DMS 273 (cell line): ENCODE measurements at regions not wholly inside any gene's neighbourhood (a gene's known extent, or its start where the extent isn't known, plus 50 kb on each side); places are given as distances from the start of the nearest gene placed in this dataset.
A peak's percentile ranks its signal among the peaks of the same experiment; 100 is the strongest.

Experiments
- DNase-seq: peaks from one replicate; lab custom pipeline; 2025; ENCODE audit not compliant: unreplicated experiment; lab: John Stamatoyannopoulos, UW

GRCh38 chr5:161134956-161135355, 282.9 kb upstream of the ATP10B start:
- peak; percentile 26 for DNase-seq

GRCh38 chr5:161134083-161134482, 282.1 kb upstream of the ATP10B start:
- no peak for DNase-seq

DNA sequence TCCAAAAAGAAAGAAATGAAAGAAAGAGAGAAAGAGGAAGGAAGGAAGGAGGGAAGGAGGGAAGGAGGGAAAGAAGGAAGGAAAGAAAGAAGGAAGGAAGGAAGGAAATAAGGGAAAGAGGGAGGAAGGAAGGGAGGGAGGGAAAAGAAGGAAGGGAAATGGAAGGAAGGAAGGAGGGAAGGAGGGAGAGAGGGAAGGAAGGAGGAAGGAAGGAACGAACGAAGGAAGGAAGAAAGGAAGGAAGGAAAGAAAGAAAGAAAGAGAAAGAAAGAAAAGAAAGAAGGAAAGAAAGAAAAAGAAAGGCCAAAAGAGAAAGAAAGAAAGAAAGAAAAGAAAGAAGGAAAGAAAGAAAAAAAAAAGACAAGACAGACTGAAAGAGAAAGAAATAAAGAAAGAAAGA, 263.9 kb upstream of the ATP10B start:
- DNase-seq, result no peak

DNA sequence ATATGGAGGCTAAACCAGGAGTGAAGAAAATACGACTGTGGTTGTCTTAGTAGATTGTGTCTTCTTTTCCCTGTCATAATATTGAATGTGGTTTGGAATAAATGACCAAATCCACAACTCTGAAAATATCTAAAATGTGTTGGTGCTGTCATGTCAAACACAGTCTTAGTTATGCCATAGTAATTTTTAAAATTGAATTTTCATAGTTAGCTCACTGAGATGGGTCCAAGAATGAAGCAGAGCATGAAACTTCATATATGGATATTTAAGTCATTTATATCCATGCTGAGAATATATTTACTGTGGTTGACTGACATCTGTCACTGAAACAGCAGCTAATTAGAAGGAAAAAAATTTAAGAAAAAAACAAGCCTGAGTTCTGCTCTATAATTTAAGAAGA, 260.4 kb upstream of the ATP10B start:
- no peak for DNase-seq

DNA sequence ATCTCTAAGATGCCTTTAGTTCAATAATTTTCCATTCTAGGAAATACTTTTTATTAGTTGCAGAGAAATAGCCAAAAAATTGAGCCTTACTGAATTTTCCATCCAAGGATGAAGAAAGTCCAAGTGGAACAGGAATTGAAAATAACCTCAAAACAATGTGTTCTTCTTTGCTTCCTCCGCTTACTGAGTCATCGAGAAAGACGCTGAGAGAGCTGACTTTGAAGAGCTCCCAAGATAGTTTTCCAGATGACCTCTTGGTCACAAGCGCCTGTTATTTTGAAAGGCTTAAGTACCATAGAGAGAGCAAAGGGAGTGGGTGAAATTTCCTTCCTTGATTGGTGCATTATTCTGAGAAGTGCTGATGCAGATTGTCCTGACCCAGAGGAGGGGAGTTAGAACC, 253.5 kb upstream of the ATP10B start:
- DNase-seq, result no peak

- no peak for DNase-seq
Observed at GRCh38 chr5:161098516-161098915, 246.5 kb upstream of the ATP10B start.

GRCh38 chr5:161096581-161096980, 244.6 kb upstream of the ATP10B start:
- no peak for DNase-seq

DNA sequence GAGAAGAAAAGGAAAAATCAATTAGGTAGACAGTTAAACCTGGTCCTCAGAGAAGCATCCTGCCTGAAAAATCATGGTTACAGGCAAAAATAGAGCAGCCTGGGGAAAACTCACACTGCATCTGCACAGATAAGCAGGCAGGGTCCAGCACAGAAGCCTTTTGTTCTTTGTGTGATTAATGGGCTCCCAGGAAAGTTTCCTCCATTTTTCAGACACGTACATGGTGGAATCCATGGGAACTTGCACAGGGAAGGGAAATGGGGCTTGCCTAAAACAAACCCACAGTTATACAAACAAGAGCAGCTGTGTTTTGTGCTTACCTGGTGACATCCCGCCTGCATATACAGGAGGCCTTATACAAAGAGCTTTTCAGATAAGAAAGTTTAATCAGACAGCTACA, 243.9 kb upstream of the ATP10B start:
- DNase-seq, result no peak

DNA sequence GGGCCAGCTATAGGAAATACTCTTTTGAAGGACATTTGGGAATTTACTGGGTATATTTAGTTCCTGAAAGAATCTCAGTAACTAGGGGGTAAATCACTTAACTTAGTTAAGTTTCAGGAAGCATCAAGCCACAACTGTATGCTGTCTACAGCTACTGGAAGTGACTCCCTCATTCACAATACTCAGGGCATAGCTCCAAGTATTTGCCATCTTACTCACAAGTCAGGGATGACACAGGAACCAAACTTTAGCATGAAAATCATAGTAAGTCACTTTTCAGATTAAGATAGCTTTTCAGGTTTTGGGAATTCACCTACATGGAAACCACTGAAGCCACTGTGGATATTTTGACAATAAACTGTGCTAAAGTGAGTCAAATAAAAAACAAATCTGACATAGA, 242.4 kb upstream of the ATP10B start:
- no peak for DNase-seq

GRCh38 chr5:161093100-161093499, 241.1 kb upstream of the ATP10B start:
- DNase-seq, result no peak

DNA sequence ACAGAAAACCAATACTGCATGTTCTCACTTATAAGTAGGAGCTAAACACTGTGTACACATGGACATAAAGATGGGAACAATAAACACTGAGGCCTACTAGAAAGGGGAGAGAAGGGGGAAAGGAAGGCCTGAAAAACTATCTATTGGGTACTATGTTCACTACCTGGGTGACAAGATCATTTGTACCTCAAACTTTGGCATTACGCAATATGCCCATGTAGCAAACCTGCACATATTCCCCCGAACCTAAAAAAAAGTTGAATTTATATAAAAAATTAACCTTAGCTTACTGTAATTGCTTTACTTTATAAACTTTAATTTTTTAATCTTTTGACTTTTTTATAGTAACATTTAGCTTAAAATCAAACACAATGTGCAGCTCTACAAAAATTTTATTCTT, 237.6 kb upstream of the ATP10B start:
- no peak for DNase-seq

DNA sequence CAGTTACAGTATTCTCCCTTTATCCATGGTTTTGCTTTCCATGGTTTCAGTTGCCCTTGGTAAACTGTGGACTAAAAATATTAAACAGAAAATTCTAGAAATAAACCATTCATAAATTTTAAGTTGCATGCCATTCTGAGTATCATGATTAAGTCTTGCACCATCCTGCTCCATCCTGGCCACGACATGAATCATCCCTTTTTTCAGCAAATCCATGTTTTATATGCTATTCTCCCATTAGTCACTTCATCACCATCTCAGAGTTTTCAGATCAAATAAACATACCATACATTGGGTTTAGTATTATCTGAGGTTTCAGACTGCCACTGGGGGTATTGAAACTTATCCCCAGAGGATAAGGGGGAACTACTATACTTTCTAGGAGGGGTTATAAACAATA, 234.4 kb upstream of the ATP10B start:
- no peak for DNase-seq

- no peak for DNase-seq
Observed at GRCh38 chr5:161085056-161085455, 233.0 kb upstream of the ATP10B start.

GRCh38 chr5:161084115-161084514, 232.1 kb upstream of the ATP10B start:
- DNase-seq, result no peak

GRCh38 chr5:161078793-161079192, 226.8 kb upstream of the ATP10B start:
- no peak for DNase-seq

- DNase-seq, result no peak
Observed at GRCh38 chr5:161077936-161078545, 226.0 kb upstream of the ATP10B start.

DNA sequence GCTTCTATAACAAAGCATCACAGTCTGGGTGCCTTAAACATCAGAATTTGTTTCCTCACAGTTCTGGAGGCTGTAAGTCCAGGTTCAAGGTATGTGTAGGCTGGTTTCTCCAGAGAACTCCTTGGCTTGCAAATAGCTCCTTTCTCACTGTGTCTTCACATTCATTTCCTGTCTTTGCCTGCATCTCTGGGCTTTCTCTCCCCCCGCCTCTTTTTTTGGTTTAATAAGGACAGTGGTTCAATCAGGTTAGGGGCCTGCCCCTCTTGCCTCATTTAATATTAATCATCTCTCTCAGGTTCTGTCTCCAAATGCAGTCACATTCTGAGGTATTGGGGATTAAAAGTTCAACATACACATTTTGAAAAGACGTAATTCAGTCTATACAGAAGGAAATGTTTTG, 225.5 kb upstream of the ATP10B start:
- DNase-seq, result no peak

DNA sequence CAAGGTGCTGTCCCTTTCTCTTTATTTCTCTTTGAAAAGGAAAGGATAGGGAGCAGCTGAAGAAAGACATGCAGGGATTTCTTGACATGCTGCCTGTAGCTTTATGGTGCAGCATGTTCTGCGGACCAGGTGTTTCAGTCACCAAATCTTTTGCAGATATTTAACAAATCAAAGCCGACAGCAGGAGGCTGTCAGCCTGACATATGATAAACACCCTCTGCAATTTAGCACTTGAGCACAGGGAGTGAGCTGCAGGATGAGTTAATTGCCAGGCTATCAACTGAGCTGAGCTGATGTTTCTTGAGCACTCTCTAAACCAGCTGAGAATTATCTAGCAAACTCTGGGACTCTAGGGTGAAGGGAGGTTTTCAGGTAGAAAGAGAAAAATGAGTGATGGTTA, 212.8 kb upstream of the ATP10B start:
- peak; percentile 78 for DNase-seq

DNA sequence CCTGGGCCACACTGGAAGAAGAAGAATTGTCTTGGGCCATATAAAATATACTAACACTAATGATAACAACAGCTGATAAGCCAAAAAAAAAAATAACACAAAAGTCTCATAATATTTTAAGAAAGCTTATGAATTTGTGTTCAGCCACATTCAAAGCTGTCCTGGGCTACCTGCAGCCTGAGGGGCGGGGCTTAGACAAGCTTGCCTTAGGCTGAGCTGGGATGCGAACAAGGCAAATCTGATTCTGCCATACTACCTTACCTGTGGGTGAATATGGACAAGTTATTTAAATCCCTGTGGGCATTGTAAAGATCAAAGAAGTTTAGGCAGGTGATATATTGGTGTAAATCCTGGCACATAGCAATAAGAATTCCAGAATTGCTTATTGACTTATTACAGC, 212.3 kb upstream of the ATP10B start:
- DNase-seq, result no peak

DNA sequence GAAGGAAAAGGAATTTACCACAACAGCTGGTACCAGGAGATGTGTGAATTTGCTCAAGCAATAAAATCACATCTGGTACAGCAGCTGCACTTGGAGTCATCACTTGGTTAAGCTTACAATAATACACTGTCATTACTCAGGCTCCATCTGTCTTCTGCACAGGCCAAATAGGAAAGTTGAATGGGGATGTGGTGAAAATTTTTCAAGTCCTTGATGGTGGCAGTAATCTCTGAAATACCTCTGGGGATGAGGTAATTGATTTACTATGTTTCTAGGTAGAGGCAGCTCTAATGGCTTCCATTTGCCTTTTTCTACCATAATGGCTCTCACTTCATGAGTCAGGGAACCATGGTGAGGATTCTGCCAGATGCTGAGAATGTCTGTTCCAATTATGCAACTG, 206.8 kb upstream of the ATP10B start:
- DNase-seq, result peak; percentile 95

DNA sequence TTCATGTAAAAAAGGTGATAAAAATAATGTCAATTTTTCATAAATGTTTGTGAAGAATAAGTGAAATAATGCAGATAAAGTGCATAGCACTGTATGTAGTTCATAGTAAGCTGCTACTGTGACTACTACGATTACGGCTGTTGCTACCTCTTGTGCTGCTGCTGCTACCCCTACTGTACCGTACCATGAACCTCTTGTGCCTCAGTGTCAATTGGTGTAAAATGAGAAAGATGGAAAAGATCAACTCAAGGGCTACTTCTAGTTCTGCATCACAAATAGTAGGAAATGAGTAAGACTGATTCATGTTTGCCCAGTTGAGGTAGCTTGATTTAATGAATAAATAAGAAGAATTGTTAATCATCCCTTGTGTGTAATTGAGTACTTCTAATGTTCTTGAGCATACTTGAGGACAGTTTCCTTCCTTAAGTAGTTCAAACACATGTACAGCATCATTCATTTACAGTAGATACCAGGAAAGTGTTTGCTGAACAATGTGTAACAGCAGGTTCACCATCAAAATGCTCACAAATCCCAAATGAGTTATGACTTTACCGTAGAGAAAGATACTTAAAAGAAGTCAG, 200.0 kb upstream of the ATP10B start:
- no peak for DNase-seq

DNA sequence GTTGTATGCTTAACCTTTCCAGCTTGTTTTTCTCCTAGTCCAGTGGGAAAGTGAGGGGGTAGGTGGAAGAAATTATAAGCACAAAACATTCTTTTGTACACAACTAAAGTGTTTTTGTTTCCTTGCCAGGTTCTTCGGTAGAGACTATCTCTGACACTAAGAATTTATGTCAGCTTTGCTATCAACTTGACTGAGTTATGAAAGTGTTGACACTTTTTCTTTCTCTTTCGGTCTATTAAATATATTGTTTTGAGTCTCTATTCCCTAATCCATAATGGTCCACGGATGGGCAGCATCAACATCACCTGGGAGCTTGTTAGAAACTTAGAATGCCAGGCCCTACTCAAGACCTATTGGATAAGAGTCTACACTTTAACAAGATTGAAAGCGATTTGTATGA, 195.0 kb upstream of the ATP10B start:
- DNase-seq, result no peak

DNA sequence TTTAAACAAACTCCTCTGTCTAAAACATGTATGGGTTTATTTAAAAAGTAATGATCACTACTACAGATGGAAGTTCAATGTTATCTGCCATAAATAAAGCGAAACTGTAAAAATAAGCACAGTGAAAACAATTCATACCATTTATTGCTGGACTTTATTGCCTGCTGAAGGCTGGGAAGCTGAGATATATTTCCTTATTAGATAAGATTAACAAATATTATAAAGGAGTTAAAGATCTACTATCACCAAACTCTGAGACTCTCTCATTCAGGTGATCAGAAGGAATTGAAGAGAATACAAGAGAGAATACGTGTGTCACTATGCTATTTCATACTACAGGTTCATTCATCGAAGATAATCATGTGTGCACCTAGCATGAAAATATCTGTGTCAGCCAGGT, 190.9 kb upstream of the ATP10B start:
- no peak for DNase-seq
